Colon (tissue), 2 donors: ENCODE measurements at regions not wholly inside any gene's neighbourhood (a gene's known extent, or its start where the extent isn't known, plus 50 kb on each side); places are given as distances from the start of the nearest gene placed in this dataset.
"Not testable (repeated sequence)": the region's sequence is repeated elsewhere in the genome, so short reads cannot be mapped to it uniquely, and the experiment has no call there.

Experiments
- FAIRE-seq: peaks from 2 replicates; lab custom pipeline; 2012; peaks lifted over from hg19 to GRCh38; lab: Jason Lieb, UNC
- donor health status: control.
- donor health status: control.

- FAIRE-seq: no peak
Measured at GRCh38 chr12:13924286-13924685, 57.1 kb downstream of the GRIN2B start.

- FAIRE-seq: no peak
Measured at GRCh38 chr12:13918897-13919296, 62.5 kb downstream of the GRIN2B start.

GRCh38 chr12:13915096-13915495 lies 66.3 kb downstream of the GRIN2B start:
- FAIRE-seq: no peak

GRCh38 chr12:13913371-13913770 lies 68.0 kb downstream of the GRIN2B start:
- FAIRE-seq: no peak

GRCh38 chr12:13911756-13912554 lies 69.4 kb downstream of the GRIN2B start:
- no peak for FAIRE-seq

GRCh38 chr12:13905794-13906193 lies 75.6 kb downstream of the GRIN2B start:
- FAIRE-seq: no peak

GRCh38 chr12:13900718-13901117 lies 80.7 kb downstream of the GRIN2B start:
- no peak for FAIRE-seq

- not testable (repeated sequence) for FAIRE-seq
Measured at GRCh38 chr12:13898387-13898786, 83.0 kb downstream of the GRIN2B start.

GRCh38 chr12:13897811-13898210 lies 83.6 kb downstream of the GRIN2B start:
- no peak for FAIRE-seq

GRCh38 chr12:13896063-13896626 lies 85.3 kb downstream of the GRIN2B start:
- FAIRE-seq: no peak

GRCh38 chr12:13891902-13892301 lies 89.5 kb downstream of the GRIN2B start:
- no peak for FAIRE-seq

GRCh38 chr12:13890943-13891342 lies 90.5 kb downstream of the GRIN2B start:
- FAIRE-seq: no peak

- FAIRE-seq: no peak
Measured at GRCh38 chr12:13887779-13888388, 93.5 kb downstream of the GRIN2B start.

GRCh38 chr12:13882176-13882575 lies 99.2 kb downstream of the GRIN2B start:
- no peak for FAIRE-seq

GRCh38 chr12:13880613-13881012 lies 100.8 kb downstream of the GRIN2B start:
- no peak for FAIRE-seq

- FAIRE-seq: no peak
Measured at GRCh38 chr12:13875744-13876143, 105.7 kb downstream of the GRIN2B start.

GRCh38 chr12:13870255-13870654 lies 111.1 kb downstream of the GRIN2B start:
- no peak for FAIRE-seq

GRCh38 chr12:13864081-13864673 lies 117.2 kb downstream of the GRIN2B start:
- no peak for FAIRE-seq

GRCh38 chr12:13857750-13858149 lies 123.7 kb downstream of the GRIN2B start:
- FAIRE-seq: no peak

- FAIRE-seq: no peak
Measured at GRCh38 chr12:13853471-13853870, 127.9 kb downstream of the GRIN2B start.

- no peak for FAIRE-seq
Measured at GRCh38 chr12:13851828-13852227, 129.6 kb downstream of the GRIN2B start.

- no peak for FAIRE-seq
Measured at GRCh38 chr12:13849456-13849855, 131.9 kb downstream of the GRIN2B start.

- no peak for FAIRE-seq
Measured at GRCh38 chr12:13843841-13844240, 137.6 kb downstream of the GRIN2B start.
